Fibroblast of the aortic adventitia (primary cell): ENCODE measurements at regions not wholly inside any gene's neighbourhood (a gene's known extent, or its start where the extent isn't known, plus 50 kb on each side); places are given as distances from the start of the nearest gene placed in this dataset.

Source experiments
- DNase-seq: peaks from one replicate; pipeline ENCODE4 v3.0.0-alpha.2; 2010; ENCODE audit warnings: low read depth
- H3K4me3 ChIP-seq: 2 replicates; pipeline ENCODE4 v1.5.1; 2011; ENCODE audit warnings: low read depth, mild to moderate bottlenecking, control low read depth, low read length, moderate library complexity
- TF ChIP-seq, protein P1 (sequence below): IDR thresholded peaks from 2 replicates; pipeline ENCODE4 v1.5.1; 2011; ENCODE audit warnings: mild to moderate bottlenecking, low read length, control low read depth, inconsistent platforms; ENCODE audit not compliant: insufficient read depth

DNA sequence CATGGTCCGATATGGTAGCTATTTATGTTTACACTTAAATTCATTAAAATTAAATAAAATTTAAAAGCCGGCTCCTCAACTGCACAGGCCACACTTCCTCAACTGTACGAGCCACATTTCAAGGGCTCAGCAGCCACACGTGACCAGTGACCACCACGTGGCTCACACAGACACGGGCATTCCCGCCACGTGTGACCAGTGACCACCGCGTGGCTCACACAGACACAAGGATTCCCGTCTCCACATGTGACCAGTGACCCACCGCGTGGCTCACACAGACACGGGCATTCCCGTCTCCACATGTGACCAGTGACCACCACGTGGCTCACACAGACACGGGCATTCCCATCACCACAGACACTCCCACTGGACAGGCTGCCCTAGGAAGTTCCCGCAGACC, 91.3 kb downstream of the PDGFA start:
- H3K4me3 ChIP-seq = no peak overlapping the region
- TF ChIP-seq, protein P1, sequence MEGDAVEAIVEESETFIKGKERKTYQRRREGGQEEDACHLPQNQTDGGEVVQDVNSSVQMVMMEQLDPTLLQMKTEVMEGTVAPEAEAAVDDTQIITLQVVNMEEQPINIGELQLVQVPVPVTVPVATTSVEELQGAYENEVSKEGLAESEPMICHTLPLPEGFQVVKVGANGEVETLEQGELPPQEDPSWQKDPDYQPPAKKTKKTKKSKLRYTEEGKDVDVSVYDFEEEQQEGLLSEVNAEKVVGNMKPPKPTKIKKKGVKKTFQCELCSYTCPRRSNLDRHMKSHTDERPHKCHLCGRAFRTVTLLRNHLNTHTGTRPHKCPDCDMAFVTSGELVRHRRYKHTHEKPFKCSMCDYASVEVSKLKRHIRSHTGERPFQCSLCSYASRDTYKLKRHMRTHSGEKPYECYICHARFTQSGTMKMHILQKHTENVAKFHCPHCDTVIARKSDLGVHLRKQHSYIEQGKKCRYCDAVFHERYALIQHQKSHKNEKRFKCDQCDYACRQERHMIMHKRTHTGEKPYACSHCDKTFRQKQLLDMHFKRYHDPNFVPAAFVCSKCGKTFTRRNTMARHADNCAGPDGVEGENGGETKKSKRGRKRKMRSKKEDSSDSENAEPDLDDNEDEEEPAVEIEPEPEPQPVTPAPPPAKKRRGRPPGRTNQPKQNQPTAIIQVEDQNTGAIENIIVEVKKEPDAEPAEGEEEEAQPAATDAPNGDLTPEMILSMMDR = no peak
- DNase-seq = no peak

DNA sequence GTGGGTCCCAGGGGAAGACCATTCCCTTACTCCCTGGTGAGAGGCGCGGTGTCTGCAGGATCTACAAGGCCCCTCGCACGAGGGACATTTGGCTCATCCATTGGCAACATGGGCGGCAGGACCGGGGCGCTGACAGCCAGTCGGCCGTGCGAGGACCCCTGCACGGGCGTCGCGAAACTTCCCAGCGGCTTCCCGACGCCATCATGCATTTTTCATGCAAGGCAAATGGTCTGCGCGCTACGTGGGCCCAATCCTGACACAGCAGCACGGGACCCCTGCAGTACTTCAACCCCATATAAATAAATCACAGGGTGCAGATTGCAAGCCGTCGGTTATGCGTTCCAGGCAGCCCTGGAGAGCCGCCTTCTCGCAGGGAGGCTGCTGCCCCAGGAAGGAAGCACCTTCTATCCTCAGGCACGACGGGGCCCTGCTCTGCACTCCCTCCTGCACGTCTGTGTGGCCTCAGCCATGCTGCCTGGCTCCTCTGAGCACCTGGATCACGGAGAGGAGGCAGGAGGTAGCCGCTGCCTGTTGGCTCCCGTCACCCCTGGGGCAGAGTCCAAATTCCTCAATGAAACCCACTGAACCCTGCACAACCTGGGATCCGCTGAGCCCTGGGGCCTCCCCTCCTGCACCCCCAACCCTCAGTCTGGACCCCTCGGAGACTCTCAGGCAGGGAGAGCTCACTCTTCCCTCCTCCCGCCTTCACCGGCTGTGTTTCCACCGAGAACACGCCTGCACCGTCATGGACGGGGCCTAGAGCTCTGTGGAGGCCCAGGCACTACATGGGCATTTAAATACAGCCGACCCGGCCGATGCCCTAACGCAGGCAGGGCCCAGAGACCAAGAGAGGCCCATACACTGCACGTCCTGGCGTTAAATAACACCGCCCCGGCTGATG, 90.5 kb downstream of the PDGFA start:
- no peak for DNase-seq
- no peak overlapping the region for H3K4me3 ChIP-seq
- TF ChIP-seq, protein P1 = no peak

DNA sequence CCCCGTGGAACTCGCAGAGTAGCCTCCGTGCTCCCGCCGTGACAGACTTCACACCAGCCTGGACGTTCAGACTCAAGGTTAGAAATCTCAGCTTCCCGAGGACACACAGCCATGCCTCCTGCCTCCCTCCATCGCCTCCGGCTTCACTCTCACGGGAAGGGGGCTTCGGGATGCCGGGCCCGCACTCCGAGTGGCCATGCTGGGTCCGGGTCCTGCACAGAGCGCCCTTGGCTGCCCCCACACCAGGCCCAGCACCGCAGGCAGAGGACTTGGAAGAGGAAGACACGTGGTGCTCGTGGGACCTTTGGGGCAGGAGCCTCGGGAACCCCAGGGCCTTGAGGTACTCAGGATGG, 89.8 kb downstream of the PDGFA start:
- no peak overlapping the region for H3K4me3 ChIP-seq
- no peak for DNase-seq
- TF ChIP-seq, protein P1 = no peak

DNA sequence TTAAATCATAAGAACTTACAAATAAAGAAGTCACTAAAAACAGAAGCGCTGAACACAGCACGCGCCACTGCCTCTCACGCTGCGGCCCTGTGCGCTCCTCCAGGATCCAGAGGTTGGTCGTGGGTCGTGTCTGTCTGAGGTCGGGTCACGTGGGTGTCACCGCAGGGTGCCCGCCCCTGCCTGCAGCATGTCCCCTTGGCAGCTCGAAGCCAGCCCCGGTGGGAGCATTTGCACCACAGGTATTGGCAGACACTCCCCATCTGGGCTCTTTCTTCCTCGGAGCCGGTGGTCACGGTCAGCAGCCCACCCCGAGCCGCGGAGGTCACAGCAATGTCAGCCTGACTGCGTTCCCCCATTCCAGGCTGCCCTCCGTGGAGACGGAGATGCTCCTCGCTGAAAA, 88.6 kb downstream of the PDGFA start:
- TF ChIP-seq, protein P1 = no peak
- no peak for DNase-seq
- H3K4me3 ChIP-seq = no peak overlapping the region

DNA sequence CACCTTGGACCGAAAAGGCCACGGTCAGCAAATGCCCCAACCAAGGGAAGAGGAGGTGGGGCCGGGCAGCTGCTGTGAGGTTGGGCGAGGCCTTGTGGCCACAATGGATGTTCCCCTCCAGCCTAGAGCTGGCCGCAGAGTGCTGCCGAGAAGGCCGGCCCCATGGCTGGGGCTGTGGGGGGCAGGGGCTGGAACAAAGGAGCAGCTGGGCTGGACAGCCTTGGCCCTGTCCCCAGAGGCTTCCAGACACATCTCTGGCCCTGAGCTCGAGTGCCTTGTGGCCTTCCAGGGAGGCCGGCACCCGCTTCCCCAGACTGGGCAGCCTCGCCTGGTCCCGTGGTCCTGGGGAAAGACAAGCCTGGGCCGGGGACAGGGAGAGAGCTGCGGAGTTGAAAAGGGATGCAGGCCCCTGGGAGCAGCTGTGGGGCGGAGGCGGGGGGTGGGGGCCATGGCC, 88.0 kb downstream of the PDGFA start:
- TF ChIP-seq, protein P1 = no peak
- DNase-seq = no peak
- no peak overlapping the region for H3K4me3 ChIP-seq

DNA sequence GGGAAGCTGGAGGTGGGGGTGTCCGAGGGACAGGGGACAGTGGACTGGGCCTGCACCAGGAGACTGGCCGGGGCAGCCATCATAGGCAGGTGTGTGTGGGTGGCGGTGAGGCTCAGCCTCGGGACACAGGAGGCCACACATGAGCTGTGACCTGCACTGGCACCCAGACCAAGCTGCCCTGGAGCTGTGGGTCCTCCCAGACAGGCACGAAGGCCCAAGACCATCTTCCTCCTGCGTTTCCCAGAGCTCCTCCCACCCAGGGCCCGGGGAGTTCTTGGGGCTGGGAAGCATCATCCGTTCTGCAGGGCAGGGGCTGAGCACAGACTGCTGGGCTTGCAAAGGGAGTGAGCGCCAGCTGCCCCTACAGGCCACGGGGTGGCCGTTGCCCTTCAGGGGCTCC, 87.4 kb downstream of the PDGFA start:
- TF ChIP-seq, protein P1 = no peak
- DNase-seq = no peak
- no peak overlapping the region for H3K4me3 ChIP-seq

DNA sequence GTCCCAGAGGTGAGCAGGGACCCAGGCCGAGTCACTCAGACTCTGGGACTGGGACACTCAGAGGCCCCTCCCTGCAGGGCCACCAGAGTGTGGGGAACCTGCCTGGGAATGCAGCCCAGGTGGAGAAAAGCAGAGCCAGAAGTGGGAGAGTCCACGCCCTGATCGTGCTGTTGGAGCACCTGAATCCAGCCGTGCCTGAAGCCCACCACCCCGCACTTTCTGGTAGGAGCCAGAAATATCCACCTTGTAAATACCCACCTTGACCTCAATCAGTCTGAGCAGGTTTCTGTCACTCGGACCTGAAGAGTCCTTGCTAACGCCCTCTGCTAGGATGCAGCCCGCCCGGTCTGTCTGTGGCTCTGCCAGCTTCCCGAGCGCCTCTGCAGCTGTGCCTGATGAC, 86.7 kb downstream of the PDGFA start:
- no peak overlapping the region for H3K4me3 ChIP-seq
- TF ChIP-seq, protein P1 = no peak
- no peak for DNase-seq
